Muscle of leg (tissue), 3 donors: ENCODE measurements at regions not wholly inside any gene's neighbourhood (a gene's known extent, or its start where the extent isn't known, plus 50 kb on each side); places are given as distances from the start of the nearest gene placed in this dataset.

Source experiments
- DNase-seq: peaks from one replicate; pipeline ENCODE4 v3.0.0; 2013
- H3K27ac ChIP-seq: one replicate; pipeline ENCODE4 v1.5.1; 2013; ENCODE audit warnings: mild to moderate bottlenecking, low read length, control low read depth
- H3K27me3 ChIP-seq: one replicate; pipeline ENCODE4 v1.6.1; 2013; ENCODE audit warnings: low read length; ENCODE audit not compliant: control insufficient read depth, insufficient read depth
- H3K36me3 ChIP-seq: one replicate; pipeline ENCODE4 v1.6.1; 2013; ENCODE audit warnings: low read length; ENCODE audit not compliant: control insufficient read depth, insufficient read depth
- H3K4me1 ChIP-seq: one replicate; pipeline ENCODE4 v1.6.1; 2013; ENCODE audit warnings: low read length; ENCODE audit not compliant: control insufficient read depth, insufficient read depth
- H3K4me3 ChIP-seq: one replicate; pipeline ENCODE4 v1.5.1; 2013; ENCODE audit warnings: low read length, control low read depth
- H3K9me3 ChIP-seq: replicated peaks from 2 replicates; pipeline ENCODE4 v1.6.1; 2013; ENCODE audit warnings: low read depth, low read length; ENCODE audit not compliant: control insufficient read depth
- WGBS: methylation state at CpG from one replicate; pipeline ENCODE4 v1.1.5; 2013; ENCODE audit warnings: missing lambda C conversion rate; ENCODE audit not compliant: insufficient coverage; 5-methylcytosine and 5-hydroxymethylcytosine counted together

GRCh38 chr12:69123311-69123710, 116.1 kb upstream of the CPSF6 start:
- Histone ChIP-seq H3K27me3 (no peaks in the 10 kb centered on the region), H3K9me3 (no peaks in the 10 kb centered on the region), H3K27ac (no peak overlapping the region), H3K4me3 (no peak overlapping the region), H3K36me3 (no peaks in the 10 kb centered on the region), H3K4me1 (no peaks in the 10 kb centered on the region)
- WGBS: 88% methylated on average over 1 of the region's 3 CpGs
- no peak for DNase-seq

- no peak overlapping the region for H3K27ac ChIP-seq
- no peak overlapping the region for H3K4me3 ChIP-seq
- H3K36me3 ChIP-seq: no peaks in the 10 kb centered on the region
- H3K4me1 ChIP-seq: no peaks in the 10 kb centered on the region
- 91% methylated on average over 5 of the region's 8 CpGs for WGBS
- DNase-seq: peak; percentile 50
- no peaks in the 10 kb centered on the region for H3K27me3 ChIP-seq
- H3K9me3 ChIP-seq: no peaks in the 10 kb centered on the region
Observed at GRCh38 chr12:69123919-69124638, 115.3 kb upstream of the CPSF6 start.

DNA sequence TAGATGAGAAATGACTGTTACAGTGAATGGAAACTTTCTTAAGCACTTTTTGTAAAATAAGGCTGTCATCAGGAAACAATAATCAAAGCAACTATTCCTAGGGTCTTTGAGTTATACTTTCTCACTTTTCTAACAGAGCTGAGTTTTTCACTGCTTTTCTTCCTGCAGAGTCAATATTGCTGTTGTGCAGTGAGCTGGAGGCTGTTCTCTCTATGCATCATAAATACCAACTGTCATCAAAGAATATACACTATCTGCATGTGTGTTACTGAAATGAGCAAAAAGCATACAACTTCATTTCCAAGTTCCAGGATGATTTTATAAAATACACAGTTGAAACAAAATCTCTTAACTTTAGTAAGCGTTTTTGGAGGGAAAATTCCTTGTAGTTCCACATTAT, 110.4 kb upstream of the CPSF6 start:
- H3K4me1 ChIP-seq: no peaks in the 10 kb centered on the region
- DNase-seq: no peak
- H3K36me3 ChIP-seq: no peaks in the 10 kb centered on the region
- WGBS: no CpG with 5 or more reads among the region's 1 CpG
- no peaks in the 10 kb centered on the region for H3K9me3 ChIP-seq
- no peaks in the 10 kb centered on the region for H3K27me3 ChIP-seq
- H3K4me3 ChIP-seq: no peak overlapping the region
- H3K27ac ChIP-seq: no peak overlapping the region

DNA sequence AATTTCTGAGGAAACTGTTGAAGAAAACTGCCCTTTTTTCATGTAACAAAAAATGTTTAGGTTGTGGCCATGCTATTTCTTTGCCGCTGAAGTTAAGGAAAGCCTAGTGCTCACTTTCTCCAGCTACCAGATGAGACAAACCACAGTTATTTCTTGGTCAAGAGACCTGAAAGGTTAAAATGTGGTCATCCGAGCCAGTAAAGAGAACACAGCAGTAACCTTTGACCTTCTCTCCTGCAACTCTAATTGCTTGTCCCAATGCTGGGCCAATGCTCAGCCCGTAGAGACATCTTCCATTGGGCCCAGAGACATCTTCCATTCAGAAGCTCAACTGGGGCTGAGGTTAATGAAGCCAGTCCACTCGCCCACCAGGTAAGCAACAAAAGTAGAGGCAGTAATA, 109.8 kb upstream of the CPSF6 start:
- no peaks in the 10 kb centered on the region for H3K27me3 ChIP-seq
- H3K4me3 ChIP-seq: no peak overlapping the region
- no peak overlapping the region for H3K27ac ChIP-seq
- 33% methylated on average over 1 of the region's 4 CpGs for WGBS
- no peaks in the 10 kb centered on the region for H3K36me3 ChIP-seq
- no peaks in the 10 kb centered on the region for H3K9me3 ChIP-seq
- H3K4me1 ChIP-seq: no peaks in the 10 kb centered on the region
- no peak for DNase-seq

GRCh38 chr12:69130064-69130463, 109.3 kb upstream of the CPSF6 start:
- Histone ChIP-seq H3K4me1 (no peaks in the 10 kb centered on the region), H3K9me3 (no peaks in the 10 kb centered on the region), H3K36me3 (no peaks in the 10 kb centered on the region), H3K27ac (no peak overlapping the region), H3K27me3 (no peaks in the 10 kb centered on the region), H3K4me3 (no peak overlapping the region)
- no peak for DNase-seq

GRCh38 chr12:69131077-69131476, 108.3 kb upstream of the CPSF6 start:
- Histone ChIP-seq H3K36me3 (no peaks in the 10 kb centered on the region), H3K4me1 (no peaks in the 10 kb centered on the region), H3K9me3 (no peaks in the 10 kb centered on the region), H3K27ac (no peak overlapping the region), H3K4me3 (no peak overlapping the region), H3K27me3 (no peaks in the 10 kb centered on the region)
- no peak for DNase-seq
- no CpG with 5 or more reads among the region's 1 CpG for WGBS

DNA sequence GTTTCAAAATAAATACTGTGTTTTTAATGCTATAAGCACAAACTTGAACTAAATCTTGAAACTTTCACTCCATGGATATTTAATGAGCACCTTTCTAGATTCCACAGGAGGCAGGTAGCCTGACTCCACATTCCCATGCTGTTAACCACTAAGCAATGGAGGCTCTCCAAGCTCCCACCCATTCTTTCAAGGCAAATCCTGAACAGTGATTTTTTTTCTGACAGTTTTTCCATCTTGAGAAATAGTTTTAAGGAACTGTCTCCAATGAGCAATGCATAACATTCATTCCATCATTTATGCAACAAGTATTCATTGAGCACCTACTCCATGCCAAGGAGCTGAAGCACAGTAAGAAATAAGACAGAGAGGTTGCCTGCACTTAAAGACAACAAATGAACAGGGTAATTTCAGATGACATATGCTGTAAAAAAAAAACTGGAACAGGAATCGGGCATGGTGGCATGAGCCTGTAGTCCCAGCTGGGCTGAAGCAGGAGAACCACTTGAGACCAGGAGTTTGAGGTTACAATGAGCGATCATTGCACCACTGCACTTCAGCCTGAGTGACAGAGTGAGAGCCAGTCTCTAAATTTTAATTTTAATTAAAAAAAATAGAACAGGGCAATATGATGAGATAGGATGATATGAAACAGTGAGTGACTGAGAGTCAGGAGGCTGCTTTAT, 102.3 kb upstream of the CPSF6 start:
- WGBS: no CpG with 5 or more reads among the region's 2 CpGs
- H3K4me1 ChIP-seq: no peaks in the 10 kb centered on the region
- no peak overlapping the region for H3K27ac ChIP-seq
- H3K9me3 ChIP-seq: peaks cover 17% of the 10 kb centered on the region
- no peaks in the 10 kb centered on the region for H3K36me3 ChIP-seq
- H3K27me3 ChIP-seq: no peaks in the 10 kb centered on the region
- DNase-seq: no peak
- H3K4me3 ChIP-seq: no peak overlapping the region

GRCh38 chr12:69141074-69141473, 98.3 kb upstream of the CPSF6 start:
- Histone ChIP-seq H3K27me3 (no peaks in the 10 kb centered on the region), H3K4me3 (no peak overlapping the region), H3K9me3 (peaks cover 17% of the 10 kb centered on the region), H3K36me3 (no peaks in the 10 kb centered on the region), H3K4me1 (no peaks in the 10 kb centered on the region), H3K27ac (no peak overlapping the region)
- DNase-seq: no peak
- no CpG with 5 or more reads among the region's 2 CpGs for WGBS

- Histone ChIP-seq H3K27me3 (no peaks in the 10 kb centered on the region), H3K36me3 (no peaks in the 10 kb centered on the region), H3K9me3 (no peaks in the 10 kb centered on the region), H3K4me3 (no peak overlapping the region), H3K27ac (no peak overlapping the region), H3K4me1 (no peaks in the 10 kb centered on the region)
- no CpG with 5 or more reads among the region's 2 CpGs for WGBS
- DNase-seq: peak; percentile 56
Observed at GRCh38 chr12:69149270-69149669, 90.1 kb upstream of the CPSF6 start.

GRCh38 chr12:69150083-69150795, 89.1 kb upstream of the CPSF6 start:
- no peaks in the 10 kb centered on the region for H3K27me3 ChIP-seq
- DNase-seq: no peak
- no peaks in the 10 kb centered on the region for H3K36me3 ChIP-seq
- H3K4me3 ChIP-seq: no peak overlapping the region
- H3K9me3 ChIP-seq: no peaks in the 10 kb centered on the region
- H3K27ac ChIP-seq: no peak overlapping the region
- H3K4me1 ChIP-seq: no peaks in the 10 kb centered on the region
- WGBS: 92% methylated on average over 2 of the region's 4 CpGs
